Heart left ventricle (tissue), 16 donors: ENCODE measurements at regions not wholly inside any gene's neighbourhood (a gene's known extent, or its start where the extent isn't known, plus 50 kb on each side); places are given as distances from the start of the nearest gene placed in this dataset.

ENCODE experiments used
- ATAC-seq, 4 donors: fragments of 200-7000 bp; cut with Tn5 transposase; one replicate each; pipeline ENCODE4 v1.9.1; 2020 to 2022; ENCODE audit warnings: moderate library complexity in 4 of 4, mild to moderate bottlenecking in 3 of 4, moderate number of reproducible peaks in 1 of 4
- DNase-seq, 5 donors: peaks; one replicate each; pipeline ENCODE4 v3.0.0-alpha.2; 2020
- H3K27ac ChIP-seq, 12 donors: fragments of 200-600 bp; sonication (generic) in 4 of 12; one replicate each; pipeline versions ENCODE4 v1.5.0 to v1.8.0; 2016 to 2022; ENCODE audit warnings: mild to moderate bottlenecking in 2 of 12
- H3K27me3 ChIP-seq, 9 donors: fragments of 200-600 bp; sonication (generic) in 2 of 9; one replicate each; pipeline versions ENCODE4 v1.5.1 to v1.8.0; 2016 to 2022; ENCODE audit warnings: mild to moderate bottlenecking in 3 of 9
- H3K36me3 ChIP-seq, 9 donors: fragments of 200-600 bp; sonication (generic) in 2 of 9; one replicate each; pipeline versions ENCODE4 v1.5.0 to v1.8.0; 2018 to 2022; ENCODE audit warnings: mild to moderate bottlenecking in 2 of 9
- H3K4me1 ChIP-seq, 12 donors: fragments of 200-600 bp; sonication (generic) in 4 of 12; one replicate each; pipeline versions ENCODE4 v1.5.0 to v1.8.0; 2016 to 2022; ENCODE audit warnings: mild to moderate bottlenecking in 3 of 12
- H3K4me3 ChIP-seq, 12 donors: fragments of 200-600 bp; sonication (generic) in 4 of 12; one replicate each; pipeline versions ENCODE4 v1.5.0 to v1.8.0; 2017 to 2022; ENCODE audit warnings: mild to moderate bottlenecking in 9 of 12, moderate library complexity in 4 of 12
- H3K9me3 ChIP-seq, 12 donors: fragments of 200-600 bp; sonication (generic) in 4 of 12; one replicate each; pipeline versions ENCODE4 v1.5.0 to v1.8.0; 2016 to 2022; ENCODE audit warnings: mild to moderate bottlenecking in 1 of 12
- POLR2A ChIP-seq, 2 donors: fragments of 450-650 bp; IDR thresholded peaks; one replicate each; pipeline ENCODE4 v1.6.1; 2017; ENCODE audit warnings: antibody characterized with exemption in 2 of 2, mild to moderate bottlenecking in 2 of 2, moderate library complexity in 2 of 2
- WGBS, 4 donors: extraction: QIAGEN DNeasy Blood & Tissue Kit in 2 of 4; methylation state at CpG; one replicate each; pipeline versions ENCODE4 v1.1.5 to v1.1.7; 2013 to 2018; 5-methylcytosine and 5-hydroxymethylcytosine counted together
- intact Hi-C, 10 donors: fragments of 100-400 bp; cut with DNase I; formaldehyde crosslinking; loops; one replicate each; pipeline versions ENCODE4 v1.11.1 to v1.14.2; 2022
- TF ChIP-seq, protein P1 (sequence below), 12 donors: fragments of 200-600 bp; sonication (generic) in 4 of 12; IDR thresholded peaks; one replicate each; pipeline versions ENCODE4 v1.5.0 to v1.8.0; 2018 to 2022; ENCODE audit warnings: antibody characterized with exemption in 12 of 12, mild to moderate bottlenecking in 5 of 12
- donor health status: ischemic (EF 13 %, LVEDD 7.1; RV severe dilation, severe dysfunction).
- donor health status: healthy with polysubstance abuse.
- donor health status: DM: no; HTN: yes; CAD: no.
- donor health status: DM: no; HTN: no; CAD: no.
- donor health status: ischemic (EF 25% LVEDD 6.9; RV normal size, moderate dysfunction).
- donor health status: ischemic (EF 25% LVEDD 5.7; RV mildly dilated, moderate dysfunction).
- donor health status: healthy.
- donor health status: DM: yes; HTN: yes; CAD: no.
- donor health status: ischemic (EF 35%, LVEDD 5.7; RV mildly dilated, moderate dysfunction).
- donor health status: nonischemic (EF 11% LVEDD 7.7; RV severe dilation, severe dysfunction).
- donor health status: DM: yes; HTN: yes; CAD: no.
- donor health status: PGD.
- donor health status: ischemic (EF 29% LVEDD 5.4; RV normal size, mild dysfunction).
- donor health status: nonischemic (EF 23%, LVEDD 6.1; RV moderate dilation, normal function).

DNA sequence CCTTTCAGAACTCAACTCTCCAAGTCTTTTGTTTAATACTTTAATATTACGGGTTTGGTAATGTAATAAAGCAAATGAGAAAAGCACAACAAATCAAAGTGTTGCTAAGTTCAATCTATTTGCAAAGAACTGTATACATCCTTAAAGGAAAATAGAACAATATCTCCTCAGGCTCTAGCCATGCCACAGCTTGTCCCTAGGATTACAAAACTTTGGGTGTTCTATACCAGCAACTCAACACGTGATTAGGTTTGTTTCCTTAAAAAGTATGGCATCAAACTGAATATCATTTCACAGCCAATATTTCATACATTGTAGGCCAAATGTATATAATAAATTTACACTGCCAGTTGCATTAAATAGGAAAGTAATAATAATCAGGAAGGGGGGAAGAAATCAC, 418.6 kb upstream of the MDFIC2 start:
- no peaks in the 10 kb centered on the region for H3K4me1 ChIP-seq
- no peaks in the 10 kb centered on the region for H3K27me3 ChIP-seq
- 87 to 100% (median 92%) methylated on average over 2 of the region's 2 CpGs for whole genome bisulfite sequencing, 4 donors
- H3K27ac ChIP-seq: no peak overlapping the region
- no peak for TF ChIP-seq POLR2A (IDR thresholded peaks at IDR 0.05)
- TF ChIP-seq, protein P1, sequence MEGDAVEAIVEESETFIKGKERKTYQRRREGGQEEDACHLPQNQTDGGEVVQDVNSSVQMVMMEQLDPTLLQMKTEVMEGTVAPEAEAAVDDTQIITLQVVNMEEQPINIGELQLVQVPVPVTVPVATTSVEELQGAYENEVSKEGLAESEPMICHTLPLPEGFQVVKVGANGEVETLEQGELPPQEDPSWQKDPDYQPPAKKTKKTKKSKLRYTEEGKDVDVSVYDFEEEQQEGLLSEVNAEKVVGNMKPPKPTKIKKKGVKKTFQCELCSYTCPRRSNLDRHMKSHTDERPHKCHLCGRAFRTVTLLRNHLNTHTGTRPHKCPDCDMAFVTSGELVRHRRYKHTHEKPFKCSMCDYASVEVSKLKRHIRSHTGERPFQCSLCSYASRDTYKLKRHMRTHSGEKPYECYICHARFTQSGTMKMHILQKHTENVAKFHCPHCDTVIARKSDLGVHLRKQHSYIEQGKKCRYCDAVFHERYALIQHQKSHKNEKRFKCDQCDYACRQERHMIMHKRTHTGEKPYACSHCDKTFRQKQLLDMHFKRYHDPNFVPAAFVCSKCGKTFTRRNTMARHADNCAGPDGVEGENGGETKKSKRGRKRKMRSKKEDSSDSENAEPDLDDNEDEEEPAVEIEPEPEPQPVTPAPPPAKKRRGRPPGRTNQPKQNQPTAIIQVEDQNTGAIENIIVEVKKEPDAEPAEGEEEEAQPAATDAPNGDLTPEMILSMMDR (IDR thresholded peaks at IDR 0.05): no peak
- intact Hi-C loops: no loop called here
- ATAC-seq (no peak), DNase-seq (no peak)
- no peaks in the 10 kb centered on the region for H3K36me3 ChIP-seq
- no peaks in the 10 kb centered on the region for H3K9me3 ChIP-seq
- no peak overlapping the region for H3K4me3 ChIP-seq

DNA sequence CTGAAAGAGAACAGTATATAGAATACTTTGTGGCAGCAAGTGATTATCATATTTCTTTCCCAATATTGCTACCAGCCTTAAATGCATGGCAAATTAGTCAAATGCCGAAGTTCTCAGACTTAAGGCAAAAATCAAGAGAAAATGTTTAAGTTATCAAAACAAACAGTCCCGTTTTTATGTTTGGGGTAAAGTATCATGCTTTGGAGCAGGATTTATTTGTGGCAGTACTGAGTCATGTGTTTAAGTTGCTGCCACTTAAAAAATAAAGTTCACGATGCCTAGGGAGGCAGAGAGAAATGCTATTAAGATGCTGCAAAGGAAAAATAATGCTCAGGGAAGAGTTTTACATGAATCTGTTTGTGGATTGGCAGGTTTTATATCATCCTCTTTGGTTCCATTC, 417.4 kb upstream of the MDFIC2 start:
- H3K27me3 ChIP-seq: no peaks in the 10 kb centered on the region
- 80 to 87% (median 84%) methylated on average over 3 of the region's 3 CpGs for WGBS, 4 donors
- H3K4me1 ChIP-seq: no peaks in the 10 kb centered on the region
- no peaks in the 10 kb centered on the region for H3K9me3 ChIP-seq
- TF ChIP-seq, protein P1 (IDR thresholded peaks at IDR 0.05): no peak
- TF ChIP-seq POLR2A (IDR thresholded peaks at IDR 0.05): no peak
- intact Hi-C loops: loop anchor here in 1 of 10 donors (10.0 kb wide), 1 partner anchor 215 kb away; no protein-coding TSS in a partner anchor
- no peak overlapping the region for H3K4me3 ChIP-seq
- H3K36me3 ChIP-seq: no peaks in the 10 kb centered on the region
- ATAC-seq (no peak), DNase-seq (no peak)
- H3K27ac ChIP-seq: no peak overlapping the region

DNA sequence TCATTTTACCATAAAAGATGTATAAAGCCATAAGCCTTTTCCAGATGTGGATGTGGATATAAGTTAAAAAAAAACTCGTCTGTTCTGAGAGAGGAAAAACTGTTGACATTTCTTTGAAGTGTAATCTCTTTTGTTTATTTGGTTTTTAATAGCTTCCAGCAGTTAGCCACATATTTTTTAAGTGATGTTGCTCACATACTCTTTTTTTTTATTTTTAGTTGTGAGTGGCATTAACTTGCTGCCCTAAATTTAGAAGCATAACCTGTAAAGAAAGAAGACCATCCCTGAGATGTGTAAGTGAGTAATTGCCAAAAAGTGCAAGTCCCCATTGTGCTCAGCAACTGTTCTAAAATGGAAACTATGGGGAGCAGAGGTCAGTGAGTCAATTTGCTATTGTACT, 415.9 kb upstream of the MDFIC2 start:
- H3K9me3 ChIP-seq: no peaks in the 10 kb centered on the region
- 42 to 51% (median 45%) methylated on average over 1 of the region's 1 CpG for whole genome bisulfite sequencing, 4 donors
- no peak for TF ChIP-seq POLR2A (IDR thresholded peaks at IDR 0.05)
- TF ChIP-seq, protein P1 (IDR thresholded peaks at IDR 0.05): no peak
- H3K4me1 ChIP-seq: no peaks in the 10 kb centered on the region
- intact Hi-C loops: loop anchor here in 1 of 10 donors (10.0 kb wide), 1 partner anchor 216 kb away; no protein-coding TSS in a partner anchor
- DNase-seq: no peak
- no peak overlapping the region for H3K4me3 ChIP-seq
- H3K27me3 ChIP-seq: no peaks in the 10 kb centered on the region
- H3K36me3 ChIP-seq: no peaks in the 10 kb centered on the region
- no peak for ATAC-seq
- no peak overlapping the region for H3K27ac ChIP-seq

DNA sequence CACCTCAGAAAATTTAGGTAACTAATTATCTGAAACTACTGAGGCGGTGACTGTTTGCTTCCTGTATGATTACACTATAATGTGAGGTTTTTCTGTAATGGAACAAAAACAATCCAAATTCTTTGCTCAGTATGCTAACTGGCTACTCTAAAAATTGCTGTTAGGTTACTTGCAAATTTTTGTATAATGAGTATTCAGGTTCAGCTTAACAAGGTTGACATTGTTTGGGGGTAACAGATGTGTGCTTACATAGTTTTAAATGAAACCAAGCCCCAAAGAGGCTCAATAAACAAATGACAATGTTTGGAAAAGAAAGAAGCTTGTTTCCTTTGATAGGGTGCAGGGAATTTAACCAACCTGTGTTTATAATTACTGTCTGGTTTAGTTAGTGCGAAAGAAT, 414.5 kb upstream of the MDFIC2 start:
- intact Hi-C loops: loop anchor here in 1 of 10 donors (10.0 kb wide), 1 partner anchor 218 kb away; no protein-coding TSS in a partner anchor
- no peaks in the 10 kb centered on the region for H3K4me1 ChIP-seq
- no peaks in the 10 kb centered on the region for H3K27me3 ChIP-seq
- no peaks in the 10 kb centered on the region for H3K9me3 ChIP-seq
- no peak for TF ChIP-seq POLR2A (IDR thresholded peaks at IDR 0.05)
- TF ChIP-seq, protein P1 (IDR thresholded peaks at IDR 0.05): no peak
- H3K27ac ChIP-seq: no peak overlapping the region
- no peaks in the 10 kb centered on the region for H3K36me3 ChIP-seq
- WGBS, 4 donors: 94 to 97% (median 95%) methylated on average over 2 of the region's 2 CpGs
- no peak for DNase-seq
- no peak for ATAC-seq
- H3K4me3 ChIP-seq: no peak overlapping the region
